ENCODE measurements at regions not wholly inside any gene's neighbourhood (a gene's known extent, or its start where the extent isn't known, plus 50 kb on each side); places are given as distances from the start of the nearest gene placed in this dataset.

- no peak for TF ChIP-seq CTCF (IDR thresholded peaks at IDR 0.05)
- TF ChIP-seq POLR2A (IDR thresholded peaks at IDR 0.05) = no peak
- no peak for TF ChIP-seq POLR2AphosphoS5 (IDR thresholded peaks at IDR 0.05)
These were observed 85.9 kb upstream of the PARP8 start for GRCh38 chr5:50580506-50580905.
